HG03159 (cell line): ENCODE measurements at regions not wholly inside any gene's neighbourhood (a gene's known extent, or its start where the extent isn't known, plus 50 kb on each side); places are given as distances from the start of the nearest gene placed in this dataset.

Experiments
- ATAC-seq: cut with Tn5 transposase; IDR thresholded peaks from one replicate; pipeline ENCODE4 v1.9.1; 2021; ENCODE audit warnings: mild to moderate bottlenecking, moderate library complexity; ENCODE audit not compliant: unreplicated experiment

GRCh38 chr3:65234499-65234898, 546.7 kb upstream of the ADAMTS9 start:
- ATAC-seq, result no peak

- no peak for ATAC-seq
These were observed 545.8 kb upstream of the ADAMTS9 start for GRCh38 chr3:65233561-65233960.

GRCh38 chr3:65231544-65231943, 543.7 kb upstream of the ADAMTS9 start:
- no peak for ATAC-seq

- no peak for ATAC-seq
These were observed 542.7 kb upstream of the ADAMTS9 start for GRCh38 chr3:65230261-65231139.

- no peak for ATAC-seq
These were observed 538.5 kb upstream of the ADAMTS9 start for GRCh38 chr3:65226287-65226686.

GRCh38 chr3:65210026-65210814, 522.4 kb upstream of the ADAMTS9 start:
- ATAC-seq, result no peak

GRCh38 chr3:65202395-65202794, 514.6 kb upstream of the ADAMTS9 start:
- no peak for ATAC-seq

GRCh38 chr3:65201926-65202325, 514.1 kb upstream of the ADAMTS9 start:
- ATAC-seq, result no peak

GRCh38 chr3:65200310-65200970, 512.6 kb upstream of the ADAMTS9 start:
- ATAC-seq, result no peak

- ATAC-seq, result no peak
These were observed 508.9 kb upstream of the ADAMTS9 start for GRCh38 chr3:65196663-65197062.

GRCh38 chr3:65195211-65196006, 507.6 kb upstream of the ADAMTS9 start:
- no peak for ATAC-seq

GRCh38 chr3:65194744-65195143, 506.9 kb upstream of the ADAMTS9 start:
- no peak for ATAC-seq

- ATAC-seq, result no peak
These were observed 506.4 kb upstream of the ADAMTS9 start for GRCh38 chr3:65194047-65194714.

GRCh38 chr3:65193531-65193930, 505.7 kb upstream of the ADAMTS9 start:
- no peak for ATAC-seq

- no peak for ATAC-seq
These were observed 502.3 kb upstream of the ADAMTS9 start for GRCh38 chr3:65190111-65190510.

GRCh38 chr3:65186268-65186667, 498.5 kb upstream of the ADAMTS9 start:
- ATAC-seq, result no peak

GRCh38 chr3:65182682-65183081, 494.9 kb upstream of the ADAMTS9 start:
- ATAC-seq, result no peak

- ATAC-seq, result no peak
These were observed 494.3 kb upstream of the ADAMTS9 start for GRCh38 chr3:65182085-65182484.

- no peak for ATAC-seq
These were observed 493.6 kb upstream of the ADAMTS9 start for GRCh38 chr3:65181391-65181871.

- ATAC-seq, result no peak
These were observed 490.9 kb upstream of the ADAMTS9 start for GRCh38 chr3:65178703-65179102.
